Right lobe of liver (tissue), 6 donors: ENCODE measurements at regions not wholly inside any gene's neighbourhood (a gene's known extent, or its start where the extent isn't known, plus 50 kb on each side); places are given as distances from the start of the nearest gene placed in this dataset.

Source experiments
- ATAC-seq, 4 donors: fragments of 200-7000 bp; cut with Tn5 transposase; one replicate each; pipeline ENCODE4 v1.9.1; 2020; ENCODE audit warnings: mild to moderate bottlenecking in 4 of 4, moderate library complexity in 4 of 4
- DNase-seq, 3 donors: peaks; one replicate each; pipeline ENCODE4 v3.0.0-alpha.2; 2020
- H3K27ac ChIP-seq, 3 donors: fragments of 200-600 bp; one replicate each; pipeline ENCODE4 v1.8.0; 2022
- H3K27me3 ChIP-seq, 2 donors: fragments of 200-600 bp; one replicate each; pipeline ENCODE4 v1.8.0; 2022
- H3K36me3 ChIP-seq, 4 donors: fragments of 200-600 bp; sonication (generic) in 1 of 4; one replicate each; pipeline versions ENCODE4 v1.5.1 to v1.8.0; 2017 to 2022; ENCODE audit warnings: control low read depth in 1 of 4
- H3K4me1 ChIP-seq, 4 donors: fragments of 200-600 bp; sonication (generic) in 1 of 4; one replicate each; pipeline versions ENCODE4 v1.5.1 to v1.8.0; 2017 to 2022; ENCODE audit warnings: control low read depth in 1 of 4
- H3K4me3 ChIP-seq, 3 donors: fragments of 200-600 bp; one replicate each; pipeline ENCODE4 v1.8.0; 2022
- H3K9me3 ChIP-seq, 4 donors: fragments of 200-600 bp; sonication (generic) in 1 of 4; one replicate each; pipeline versions ENCODE4 v1.5.1 to v1.8.0; 2017 to 2022; ENCODE audit warnings: control low read depth in 1 of 4
- CTCF ChIP-seq, 4 donors: fragments of 200-600 bp in 3 of 4; fragments of 450-650 bp in 1 of 4; IDR thresholded peaks; one replicate each; pipeline versions ENCODE4 v1.5.1 to v1.8.0; 2016 to 2022; ENCODE audit warnings: antibody characterized with exemption in 4 of 4, mild to moderate bottlenecking in 2 of 4
- POLR2A ChIP-seq: fragments of 450-650 bp; IDR thresholded peaks from one replicate; pipeline ENCODE4 v1.6.1; 2017; ENCODE audit warnings: antibody characterized with exemption, mild to moderate bottlenecking
- WGBS: methylation state at CpG from one replicate; pipeline ENCODE4 v1.1.6; 2018; ENCODE audit warnings: low coverage, low lambda C conversion rate; ENCODE audit not compliant: insufficient coverage; ENCODE audit errors: missing lambda C conversion rate; 5-methylcytosine and 5-hydroxymethylcytosine counted together
- intact Hi-C, 2 donors: fragments of 100-400 bp; cut with DNase I; formaldehyde crosslinking; loops; one replicate each; pipeline versions ENCODE4 v1.11.2 to v1.14.1; 2022
- donor health status: DM: no; HTN: yes; CAD: no.
- donor health status: DM: no; HTN: no; CAD: no.
- donor health status: DM: no; HTN: no; CAD: no.
- donor health status: DM: no; HTN: yes; CAD: no.
- donor health status: DM: no; HTN: yes; CAD: no.

GRCh38 chr9:87340391-87340790 is 157.3 kb upstream of the DAPK1 start:
- Histone ChIP-seq H3K36me3 (no peaks in the 10 kb centered on the region), H3K4me1 (peaks cover 0 to 4% (median 2%) of the 10 kb centered on the region in 4 donors), H3K27ac (no peak overlapping the region), H3K9me3 (no peaks in the 10 kb centered on the region), H3K4me3 (no peak overlapping the region), H3K27me3 (no peaks in the 10 kb centered on the region)
- 82% methylated on average over 4 of the region's 4 CpGs for WGBS
- TF ChIP-seq CTCF (IDR thresholded peaks at IDR 0.05) (no peak), POLR2A (no peak)
- intact Hi-C loops: loop anchor here in 1 of 2 donors (10.0 kb wide), 1 partner anchor 54 kb away; no protein-coding TSS in a partner anchor
- DNase-seq (no peak), ATAC-seq (no peak)

GRCh38 chr9:87342743-87343142 is 154.9 kb upstream of the DAPK1 start:
- WGBS: 20% methylated on average over 5 of the region's 7 CpGs
- Histone ChIP-seq H3K4me1 (peaks cover 0 to 2% (median 0%) of the 10 kb centered on the region in 4 donors), H3K27ac (no peak overlapping the region), H3K4me3 (no peak overlapping the region), H3K9me3 (no peaks in the 10 kb centered on the region), H3K36me3 (no peaks in the 10 kb centered on the region), H3K27me3 (no peaks in the 10 kb centered on the region)
- DNase-seq (peak in 1 of 3 donors; percentile 51), ATAC-seq (peak; percentile 53 to 65 (median 62))
- TF ChIP-seq CTCF (IDR thresholded peaks at IDR 0.05) (no peak), POLR2A (no peak)
- intact Hi-C loops: loop anchor here in 1 of 2 donors (10.0 kb wide), 1 partner anchor 52 kb away; no protein-coding TSS in a partner anchor

GRCh38 chr9:87343816-87344430 is 153.7 kb upstream of the DAPK1 start:
- WGBS: 65% methylated on average over 4 of the region's 5 CpGs
- Histone ChIP-seq H3K36me3 (no peaks in the 10 kb centered on the region), H3K4me3 (no peak overlapping the region), H3K4me1 (no peaks in the 10 kb centered on the region), H3K27ac (no peak overlapping the region), H3K27me3 (no peaks in the 10 kb centered on the region), H3K9me3 (no peaks in the 10 kb centered on the region)
- no peak for DNase-seq
- TF ChIP-seq POLR2A (no peak), CTCF (IDR thresholded peaks at IDR 0.05) (no peak)
- intact Hi-C loops: loop anchor here in 1 of 2 donors (10.0 kb wide), 1 partner anchor 51 kb away; no protein-coding TSS in a partner anchor
- ATAC-seq: no peak

GRCh38 chr9:87346061-87346665 is 151.5 kb upstream of the DAPK1 start:
- Histone ChIP-seq H3K4me1 (no peaks in the 10 kb centered on the region), H3K27ac (no peak overlapping the region), H3K27me3 (no peaks in the 10 kb centered on the region), H3K36me3 (no peaks in the 10 kb centered on the region), H3K9me3 (no peaks in the 10 kb centered on the region), H3K4me3 (no peak overlapping the region)
- TF ChIP-seq POLR2A: no peak
- TF ChIP-seq CTCF (IDR thresholded peaks at IDR 0.05): no peak
- intact Hi-C loops: loop anchor here in 1 of 2 donors (10.0 kb wide), 1 partner anchor 49 kb away; no protein-coding TSS in a partner anchor
- 72% methylated on average over 5 of the region's 5 CpGs for WGBS
- DNase-seq: no peak
- ATAC-seq: no peak
